ENCODE measurements at regions not wholly inside any gene's neighbourhood (a gene's known extent, or its start where the extent isn't known, plus 50 kb on each side); places are given as distances from the start of the nearest gene placed in this dataset.

DNA sequence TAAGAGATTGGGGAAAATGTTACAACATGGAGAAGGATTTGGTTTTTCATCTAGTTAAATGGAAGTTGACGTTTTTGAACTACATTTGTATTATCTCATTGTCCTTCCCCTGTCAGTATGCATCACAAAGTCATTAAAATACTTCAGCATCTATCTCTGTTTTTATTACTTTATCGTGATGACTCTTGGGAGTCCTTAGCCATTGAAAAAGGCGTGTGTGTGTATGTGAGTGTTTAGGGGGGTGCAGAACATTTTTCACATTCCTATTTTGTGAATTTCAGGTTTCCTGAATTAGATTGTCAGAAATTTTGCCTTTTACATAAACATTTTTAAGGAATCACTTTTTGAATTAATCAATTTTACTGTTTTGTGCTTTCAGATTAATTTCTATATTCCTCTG, 360.6 kb upstream of the SGO1 start:
- no peaks in the 10 kb centered on the region for H3K9me3 ChIP-seq (ENCODE audit: control insufficient read depth, insufficient read depth, low read length)
- in situ Hi-C loops (cut with MboI; ENCODE audit: low sequenced_read_pairs) = no loop called here
- dilution Hi-C loops (cut with HindIII; ENCODE audit: low sequenced_read_pairs, unreplicated experiment) = no loop called here
- intact Hi-C loops (cut with micrococcal nuclease) = no loop called here
- no peak overlapping the region for H4K8ac ChIP-seq (ENCODE audit: low read depth in 2 of 2, low read length in 2 of 2)
- H3K23ac ChIP-seq (ENCODE audit: low read depth, low read length) = no peak overlapping the region
- no peak overlapping the region for H3K18ac ChIP-seq (ENCODE audit: low read depth, low read length)
- DNase-seq (no peak), ATAC-seq (ENCODE audit: low read depth) (no peak)
- ChIA-PET CTCF (no interaction called here), POLR2A (ENCODE audit: unreplicated experiment) (no interaction called here)
- no peak overlapping the region for H3K4me3 ChIP-seq (ENCODE audit: insufficient read depth, low read depth, low read length)
- no peak overlapping the region for H2AK9ac ChIP-seq (replicated peaks; ENCODE audit: low read depth, low read length, poor library complexity)
- no peak overlapping the region for H4K5ac ChIP-seq (ENCODE audit: low read depth, low read length)
- no peak overlapping the region for H2AFZ ChIP-seq (replicated peaks; ENCODE audit: low read length, poor library complexity)
- H3K4me2 ChIP-seq (ENCODE audit: low read depth, low read length) = no peak overlapping the region
- H3K9ac ChIP-seq (ENCODE audit: low read depth, low read length) = no peak overlapping the region
- H3K36me3 ChIP-seq (ENCODE audit: control insufficient read depth, insufficient read depth, low read length) = no peaks in the 10 kb centered on the region
- H2BK20ac ChIP-seq (ENCODE audit: low read depth, low read length) = no peak overlapping the region
- no CpG with 5 or more reads among the region's 3 CpGs for WGBS, 2 experiments (ENCODE audit: extremely low coverage in 2 of 2, insufficient read length in 1 of 2)
- H3K27ac ChIP-seq (ENCODE audit: insufficient read depth, low read length) = no peak overlapping the region
- no peak overlapping the region for H4K91ac ChIP-seq (ENCODE audit: insufficient read depth, low read depth, low read length)
- H2BK15ac ChIP-seq (ENCODE audit: low read depth, low read length) = no peak overlapping the region
- TF ChIP-seq RAD21 (IDR thresholded peaks at IDR 0.05; ENCODE audit: low read length) (no peak), RCOR1 (IDR thresholded peaks at IDR 0.05; ENCODE audit: insufficient replicate concordance, low read length) (no peak), RFX5 (IDR thresholded peaks at IDR 0.05; ENCODE audit: low read depth, low read length) (no peak), MAZ (IDR thresholded peaks at IDR 0.05; ENCODE audit: borderline replicate concordance, low read depth, low read length) (no peak), FOS (IDR thresholded peaks at IDR 0.05; ENCODE audit: low read depth, low read length) (no peak), CEBPB (IDR thresholded peaks at IDR 0.05; ENCODE audit: low read depth, low read length) (no peak), MAFK (IDR thresholded peaks at IDR 0.05; ENCODE audit: low read depth, low read length) (no peak), SMC3 (IDR thresholded peaks at IDR 0.05; ENCODE audit: low read depth, low read length) (no peak), MXI1 (IDR thresholded peaks at IDR 0.05; ENCODE audit: borderline replicate concordance, low read depth, low read length) (no peak), CHD1 (IDR thresholded peaks at IDR 0.05; ENCODE audit: low read depth, low read length) (no peak), BHLHE40 (IDR thresholded peaks at IDR 0.05; ENCODE audit: low read depth, low read length) (no peak), NFE2L2 (IDR thresholded peaks at IDR 0.05; ENCODE audit: low read depth, low read length) (no peak)
- TF ChIP-seq, protein P1, sequence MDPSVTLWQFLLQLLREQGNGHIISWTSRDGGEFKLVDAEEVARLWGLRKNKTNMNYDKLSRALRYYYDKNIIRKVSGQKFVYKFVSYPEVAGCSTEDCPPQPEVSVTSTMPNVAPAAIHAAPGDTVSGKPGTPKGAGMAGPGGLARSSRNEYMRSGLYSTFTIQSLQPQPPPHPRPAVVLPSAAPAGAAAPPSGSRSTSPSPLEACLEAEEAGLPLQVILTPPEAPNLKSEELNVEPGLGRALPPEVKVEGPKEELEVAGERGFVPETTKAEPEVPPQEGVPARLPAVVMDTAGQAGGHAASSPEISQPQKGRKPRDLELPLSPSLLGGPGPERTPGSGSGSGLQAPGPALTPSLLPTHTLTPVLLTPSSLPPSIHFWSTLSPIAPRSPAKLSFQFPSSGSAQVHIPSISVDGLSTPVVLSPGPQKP (IDR thresholded peaks at IDR 0.05; ENCODE audit: borderline replicate concordance, low read depth, low read length) = no peak
- TF ChIP-seq, protein P2, sequence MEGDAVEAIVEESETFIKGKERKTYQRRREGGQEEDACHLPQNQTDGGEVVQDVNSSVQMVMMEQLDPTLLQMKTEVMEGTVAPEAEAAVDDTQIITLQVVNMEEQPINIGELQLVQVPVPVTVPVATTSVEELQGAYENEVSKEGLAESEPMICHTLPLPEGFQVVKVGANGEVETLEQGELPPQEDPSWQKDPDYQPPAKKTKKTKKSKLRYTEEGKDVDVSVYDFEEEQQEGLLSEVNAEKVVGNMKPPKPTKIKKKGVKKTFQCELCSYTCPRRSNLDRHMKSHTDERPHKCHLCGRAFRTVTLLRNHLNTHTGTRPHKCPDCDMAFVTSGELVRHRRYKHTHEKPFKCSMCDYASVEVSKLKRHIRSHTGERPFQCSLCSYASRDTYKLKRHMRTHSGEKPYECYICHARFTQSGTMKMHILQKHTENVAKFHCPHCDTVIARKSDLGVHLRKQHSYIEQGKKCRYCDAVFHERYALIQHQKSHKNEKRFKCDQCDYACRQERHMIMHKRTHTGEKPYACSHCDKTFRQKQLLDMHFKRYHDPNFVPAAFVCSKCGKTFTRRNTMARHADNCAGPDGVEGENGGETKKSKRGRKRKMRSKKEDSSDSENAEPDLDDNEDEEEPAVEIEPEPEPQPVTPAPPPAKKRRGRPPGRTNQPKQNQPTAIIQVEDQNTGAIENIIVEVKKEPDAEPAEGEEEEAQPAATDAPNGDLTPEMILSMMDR (conservative IDR thresholded peaks at IDR 0.05; ENCODE audit: low read depth, low read length) = no peak
- TF ChIP-seq, protein P3, sequence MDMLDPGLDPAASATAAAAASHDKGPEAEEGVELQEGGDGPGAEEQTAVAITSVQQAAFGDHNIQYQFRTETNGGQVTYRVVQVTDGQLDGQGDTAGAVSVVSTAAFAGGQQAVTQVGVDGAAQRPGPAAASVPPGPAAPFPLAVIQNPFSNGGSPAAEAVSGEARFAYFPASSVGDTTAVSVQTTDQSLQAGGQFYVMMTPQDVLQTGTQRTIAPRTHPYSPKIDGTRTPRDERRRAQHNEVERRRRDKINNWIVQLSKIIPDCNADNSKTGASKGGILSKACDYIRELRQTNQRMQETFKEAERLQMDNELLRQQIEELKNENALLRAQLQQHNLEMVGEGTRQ (IDR thresholded peaks at IDR 0.05; ENCODE audit: low read depth, low read length) = no peak
- no peaks in the 10 kb centered on the region for H3K27me3 ChIP-seq (ENCODE audit: control insufficient read depth, insufficient read depth, low read length)
- H3K4me1 ChIP-seq (ENCODE audit: control insufficient read depth, insufficient read depth, low read length) = no peaks in the 10 kb centered on the region
- no peaks in the 10 kb centered on the region for H4K20me1 ChIP-seq (ENCODE audit: insufficient read depth, low read length)
- H3K14ac ChIP-seq (replicated peaks; ENCODE audit: low read depth, low read length) = no peak overlapping the region
- no peaks in the 10 kb centered on the region for H3K9me1 ChIP-seq (ENCODE audit: insufficient read depth, low read length)
- no peak overlapping the region for H3K4ac ChIP-seq (ENCODE audit: low read depth, low read length)
- no peak overlapping the region for H3K56ac ChIP-seq (ENCODE audit: extremely low read depth, insufficient read depth, low read length)
- H2BK120ac ChIP-seq (ENCODE audit: low read depth, low read length) = no peak overlapping the region
- H3K79me1 ChIP-seq (ENCODE audit: low read depth in 1 of 2, low read length in 2 of 2) = no peaks in the 10 kb centered on the region
- H2BK5ac ChIP-seq (ENCODE audit: low read depth, low read length, poor library complexity, severe bottlenecking) = no peak overlapping the region
- H2AK5ac ChIP-seq (ENCODE audit: low read depth, low read length) = no peak overlapping the region
- BruUV-seq (replicated peaks) = no TSS peak
